SK-N-SH treated with all-trans-retinoic acid at 6 μM for 48 hours (cell line): ENCODE measurements at regions not wholly inside any gene's neighbourhood (a gene's known extent, or its start where the extent isn't known, plus 50 kb on each side); places are given as distances from the start of the nearest gene placed in this dataset.

Source experiments
- CSRNP3 ChIP-seq: fragments of 250-450 bp; sonication (Bioruptor Pico); IDR thresholded peaks from 2 replicates; pipeline ENCODE4 v1.5.1; 2021; ENCODE audit warnings: mild to moderate bottlenecking, moderate library complexity
- OSR1 ChIP-seq: fragments of 250-450 bp; sonication (Bioruptor Pico); IDR thresholded peaks from 2 replicates; pipeline ENCODE4 v1.8.0; 2022; ENCODE audit warnings: moderate library complexity, mild to moderate bottlenecking, inconsistent platforms
- PATZ1 ChIP-seq: fragments of 250-450 bp; sonication (Bioruptor Pico); IDR thresholded peaks from 2 replicates; pipeline ENCODE4 v1.8.0; 2020; ENCODE audit warnings: mild to moderate bottlenecking, moderate library complexity, borderline replicate concordance
- POU6F1 ChIP-seq: fragments of 250-450 bp; sonication (Bioruptor Pico); IDR thresholded peaks from 2 replicates; pipeline ENCODE4 v1.8.0; 2021; ENCODE audit warnings: low read depth, mild to moderate bottlenecking, moderate library complexity, borderline replicate concordance
- ZFP30 ChIP-seq: fragments of 450-650 bp; formaldehyde crosslinking; IDR thresholded peaks from 2 replicates; pipeline ENCODE4 v1.5.0; 2022; ENCODE audit warnings: mild to moderate bottlenecking, moderate library complexity

- TF ChIP-seq ZFP30 (CRISPR knock-in tag) (no peak), POU6F1 (no peak), PATZ1 (CRISPR knock-in tag) (no peak), CSRNP3 (CRISPR knock-in tag) (no peak), OSR1 (CRISPR knock-in tag) (no peak)
Measured at GRCh38 chr14:40072175-40072574, 639.9 kb upstream of the FBXO33 start.
